Ishikawa (cell line): ENCODE measurements at regions not wholly inside any gene's neighbourhood (a gene's known extent, or its start where the extent isn't known, plus 50 kb on each side); places are given as distances from the start of the nearest gene placed in this dataset.

Experiments
- CEBPB ChIP-seq: IDR thresholded peaks from 2 replicates; pipeline ENCODE4 v1.6.1; 2012
- CREB1 ChIP-seq: IDR thresholded peaks from 2 replicates; pipeline ENCODE4 v1.6.1; 2012; ENCODE audit warnings: low read depth
- NFIC ChIP-seq: IDR thresholded peaks from 2 replicates; pipeline ENCODE4 v1.6.1; 2012
- RAD21 ChIP-seq: IDR thresholded peaks from 2 replicates; pipeline ENCODE4 v1.6.1; 2012; ENCODE audit warnings: low read depth
- YY1 ChIP-seq: IDR thresholded peaks from 2 replicates; pipeline ENCODE4 v1.6.1; 2012; ENCODE audit warnings: low read depth
- ZBTB7A ChIP-seq: IDR thresholded peaks from 2 replicates; pipeline ENCODE4 v1.6.1; 2012; ENCODE audit warnings: low read depth

- TF ChIP-seq NFIC (no peak), ZBTB7A (no peak), RAD21 (no peak), CREB1 (no peak), YY1 (no peak), CEBPB (no peak)
Measured at GRCh38 chr2:223324402-223324801, 272.4 kb downstream of the KCNE4 start.
